Hepatic stellate cell (primary cell): ENCODE measurements at regions not wholly inside any gene's neighbourhood (a gene's known extent, or its start where the extent isn't known, plus 50 kb on each side); places are given as distances from the start of the nearest gene placed in this dataset.
A peak's percentile ranks its signal among the peaks of the same experiment; 100 is the strongest.
"Not testable (repeated sequence)": the region's sequence is repeated elsewhere in the genome, so short reads cannot be mapped to it uniquely, and the experiment has no call there.

Experiments
- DNase-seq: peaks from one replicate; pipeline ENCODE4 v3.0.0; 2011; ENCODE audit warnings: low spot score

GRCh38 chr1:19024532-19024931, 68.1 kb upstream of the IFFO2 start:
- no peak for DNase-seq

GRCh38 chr1:19023787-19024186, 67.3 kb upstream of the IFFO2 start:
- DNase-seq = no peak

DNA sequence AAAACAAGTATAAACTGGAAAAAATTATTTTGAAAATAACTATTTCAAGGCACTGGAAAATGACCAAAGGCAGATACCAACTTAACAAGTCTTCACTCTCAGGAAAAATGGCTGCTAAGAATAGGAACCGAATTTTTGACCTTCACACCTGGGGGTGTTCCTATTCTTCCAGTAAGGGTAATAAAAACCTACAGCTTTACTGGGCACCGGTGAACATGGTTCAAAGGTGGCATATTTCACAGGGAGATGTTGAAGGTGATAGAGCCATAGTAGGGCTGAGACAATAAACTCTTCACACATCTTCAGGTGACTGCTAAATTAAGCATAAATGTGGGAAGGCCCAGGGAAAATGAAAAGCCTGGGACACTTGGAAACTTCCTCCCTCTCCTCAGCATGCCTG, 65.4 kb upstream of the IFFO2 start:
- DNase-seq = no peak

GRCh38 chr1:19019288-19019687, 62.8 kb upstream of the IFFO2 start:
- not testable (repeated sequence) for DNase-seq

DNA sequence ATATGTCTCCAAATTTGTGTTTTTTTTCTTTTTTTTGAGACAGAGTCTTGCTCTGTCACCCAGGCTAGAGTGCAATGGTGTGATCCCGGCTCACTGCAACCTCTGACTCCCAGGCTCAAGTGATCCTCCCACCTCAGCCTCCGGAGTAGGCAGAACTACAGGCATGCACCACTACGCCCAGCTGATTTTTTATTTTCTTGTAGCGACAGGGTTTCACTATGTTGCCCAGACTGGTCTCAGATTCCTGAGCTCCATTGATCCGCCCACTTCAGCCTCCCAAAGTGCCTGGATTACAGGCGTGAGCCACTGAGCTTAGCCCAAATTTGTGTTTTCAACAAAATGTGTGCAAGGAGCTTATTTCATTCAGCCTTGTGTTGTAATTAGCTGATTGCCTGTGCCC, 59.0 kb upstream of the IFFO2 start:
- DNase-seq = no peak

DNA sequence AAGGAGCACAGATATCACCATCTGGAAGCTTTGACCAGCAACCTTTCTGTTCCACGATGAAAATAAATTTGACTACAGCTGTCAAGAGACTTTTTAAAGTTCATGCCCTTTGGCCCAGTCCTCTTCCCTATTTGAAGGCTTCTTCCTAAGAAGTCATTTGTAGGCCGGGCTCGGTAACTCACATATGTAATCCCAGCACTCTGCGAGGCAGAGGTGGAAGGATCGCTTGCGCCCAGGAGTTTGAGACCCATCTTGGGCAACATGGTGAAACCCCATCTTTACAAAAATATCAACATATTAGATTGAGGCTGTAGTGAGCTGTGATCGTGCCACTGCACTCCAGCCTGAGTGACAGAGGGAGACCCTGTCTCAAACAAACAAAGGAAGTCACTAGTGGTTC, 58.3 kb upstream of the IFFO2 start:
- no peak for DNase-seq

DNA sequence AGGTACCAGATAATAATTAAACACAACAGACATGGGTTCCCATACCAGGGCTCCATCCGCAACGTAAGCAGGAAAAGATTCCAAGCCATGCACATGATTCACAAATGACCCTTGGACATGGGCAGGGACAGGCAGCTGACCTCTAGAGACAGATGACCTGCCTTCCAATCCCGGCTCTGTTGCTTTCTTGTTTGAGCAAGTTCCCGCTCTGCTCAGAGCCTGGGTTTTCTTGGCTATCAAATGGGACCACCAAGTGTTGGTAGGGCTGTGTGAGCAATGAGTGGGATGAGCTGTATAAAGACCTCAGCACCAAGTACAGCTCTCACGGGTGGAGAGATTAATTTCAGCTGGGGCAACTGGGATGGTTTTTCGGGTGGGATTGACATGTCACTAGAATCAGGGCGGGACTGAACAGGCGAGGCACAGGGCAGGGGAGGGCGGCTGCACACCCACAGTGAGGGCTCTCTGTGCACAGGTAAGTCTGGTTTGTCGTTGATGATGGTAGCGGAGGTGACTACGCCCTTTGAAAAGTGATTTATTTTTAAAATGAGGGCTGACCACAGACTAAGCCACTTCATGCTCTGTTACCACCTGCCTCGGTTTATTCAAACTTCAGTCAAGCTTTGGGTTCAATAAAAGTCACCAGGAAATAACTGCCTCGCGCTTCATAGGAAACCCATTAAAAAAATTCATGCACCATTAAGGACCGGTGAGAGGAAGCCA, 57.5 kb upstream of the IFFO2 start:
- DNase-seq = no peak

- DNase-seq = no peak
Observed at GRCh38 chr1:19011845-19012231, 55.4 kb upstream of the IFFO2 start.

- DNase-seq = peak; percentile 83
Observed at GRCh38 chr1:19010995-19011844, 54.7 kb upstream of the IFFO2 start.

DNA sequence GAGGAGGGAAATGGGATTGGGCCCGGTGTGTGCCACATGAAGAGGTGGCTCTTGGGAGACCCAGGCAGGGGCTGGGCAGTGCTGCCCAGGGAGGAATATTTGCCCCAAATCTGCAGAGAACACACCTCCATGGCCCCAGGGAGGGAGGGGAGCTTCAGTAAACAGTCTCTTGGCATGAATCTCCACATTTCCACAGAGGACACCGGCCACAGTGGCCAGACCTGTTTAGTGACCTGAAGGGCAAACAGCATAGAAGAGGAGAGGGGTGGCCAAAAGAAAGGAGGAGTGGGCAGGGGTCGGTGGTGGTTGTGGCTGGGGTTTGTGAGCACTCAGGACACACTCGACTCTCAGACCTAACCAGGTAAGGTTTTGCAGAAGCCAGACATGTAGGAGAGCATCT, 54.0 kb upstream of the IFFO2 start:
- no peak for DNase-seq

DNA sequence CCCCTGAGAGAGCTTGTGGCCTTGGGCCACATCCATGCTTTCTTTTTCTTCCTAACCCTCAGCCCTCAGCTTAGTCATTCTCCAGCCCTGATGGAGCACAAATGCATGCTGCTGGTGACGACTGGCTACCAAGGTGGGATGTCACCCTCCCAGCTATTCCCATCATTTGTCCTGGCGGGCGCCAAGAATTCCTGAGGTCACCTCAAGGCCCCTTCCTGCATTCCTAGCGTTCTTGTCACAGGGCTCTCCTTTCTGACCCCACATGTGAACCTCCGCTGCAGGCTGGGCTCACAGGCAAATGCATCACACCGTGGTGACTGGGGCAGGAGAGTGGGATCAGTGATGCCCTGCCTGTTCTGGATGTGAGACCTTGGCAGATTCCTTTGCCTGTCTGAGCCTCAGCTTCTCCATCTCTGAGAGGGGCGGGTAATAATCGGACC, 53.4 kb upstream of the IFFO2 start:
- peak; percentile 89 for DNase-seq

- no peak for DNase-seq
Observed at GRCh38 chr1:19009126-19009881, 52.8 kb upstream of the IFFO2 start.

- no peak for DNase-seq
Observed at GRCh38 chr1:19007491-19008441, 51.3 kb upstream of the IFFO2 start.

DNA sequence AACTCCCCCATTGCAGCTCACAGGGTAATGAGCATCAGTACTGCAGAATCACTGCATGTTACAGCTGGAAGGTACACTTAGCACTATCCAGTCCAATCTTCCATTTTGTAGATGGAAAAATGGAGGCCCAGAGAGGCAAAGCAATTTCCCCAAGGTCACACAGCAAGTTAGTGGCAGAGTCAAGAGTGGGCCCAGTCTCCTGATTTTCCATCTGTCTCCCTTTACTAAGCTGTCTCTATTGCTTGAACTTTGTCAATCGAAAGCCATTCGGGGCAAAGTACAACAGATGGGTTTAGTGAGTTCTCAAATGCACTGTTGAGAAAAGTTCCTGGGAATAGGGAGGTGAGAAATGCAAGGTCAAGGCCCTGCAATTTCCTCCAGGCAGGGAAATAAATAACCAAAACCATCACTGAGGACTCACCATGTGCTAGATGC, 50.4 kb upstream of the IFFO2 start:
- no peak for DNase-seq
